ENCODE measurements at regions not wholly inside any gene's neighbourhood (a gene's known extent, or its start where the extent isn't known, plus 50 kb on each side); places are given as distances from the start of the nearest gene placed in this dataset.

DNA sequence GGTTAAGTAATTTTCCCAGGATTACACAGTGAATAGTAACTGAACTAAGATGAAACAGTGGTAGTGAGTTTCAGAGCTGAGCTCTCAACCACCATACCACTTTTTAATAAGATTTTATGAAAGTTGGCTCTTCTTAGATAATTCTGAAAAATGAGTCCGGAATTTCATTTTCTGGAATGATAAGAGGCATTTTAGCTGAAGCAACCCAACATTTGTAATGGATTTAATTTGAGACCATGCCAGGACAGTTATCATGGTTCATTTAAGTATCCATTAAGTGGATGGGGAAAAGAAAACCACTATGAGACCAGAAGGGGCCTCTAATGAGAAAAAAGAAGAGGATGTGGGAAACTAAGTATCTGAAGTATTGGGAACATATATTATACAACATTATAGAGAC, 464.7 kb upstream of the C9orf72 start:
- H3K27ac ChIP-seq = no peak overlapping the region
- TF ChIP-seq, protein P1, sequence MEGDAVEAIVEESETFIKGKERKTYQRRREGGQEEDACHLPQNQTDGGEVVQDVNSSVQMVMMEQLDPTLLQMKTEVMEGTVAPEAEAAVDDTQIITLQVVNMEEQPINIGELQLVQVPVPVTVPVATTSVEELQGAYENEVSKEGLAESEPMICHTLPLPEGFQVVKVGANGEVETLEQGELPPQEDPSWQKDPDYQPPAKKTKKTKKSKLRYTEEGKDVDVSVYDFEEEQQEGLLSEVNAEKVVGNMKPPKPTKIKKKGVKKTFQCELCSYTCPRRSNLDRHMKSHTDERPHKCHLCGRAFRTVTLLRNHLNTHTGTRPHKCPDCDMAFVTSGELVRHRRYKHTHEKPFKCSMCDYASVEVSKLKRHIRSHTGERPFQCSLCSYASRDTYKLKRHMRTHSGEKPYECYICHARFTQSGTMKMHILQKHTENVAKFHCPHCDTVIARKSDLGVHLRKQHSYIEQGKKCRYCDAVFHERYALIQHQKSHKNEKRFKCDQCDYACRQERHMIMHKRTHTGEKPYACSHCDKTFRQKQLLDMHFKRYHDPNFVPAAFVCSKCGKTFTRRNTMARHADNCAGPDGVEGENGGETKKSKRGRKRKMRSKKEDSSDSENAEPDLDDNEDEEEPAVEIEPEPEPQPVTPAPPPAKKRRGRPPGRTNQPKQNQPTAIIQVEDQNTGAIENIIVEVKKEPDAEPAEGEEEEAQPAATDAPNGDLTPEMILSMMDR (conservative IDR thresholded peaks at IDR 0.05; ENCODE audit: low read depth) = no peak
- ChIA-PET POLR2A (ENCODE audit: low non-redundant PET) (no interaction called here), CTCF (no interaction called here)
- DNase-seq (ENCODE audit: low spot score) = no peak

DNA sequence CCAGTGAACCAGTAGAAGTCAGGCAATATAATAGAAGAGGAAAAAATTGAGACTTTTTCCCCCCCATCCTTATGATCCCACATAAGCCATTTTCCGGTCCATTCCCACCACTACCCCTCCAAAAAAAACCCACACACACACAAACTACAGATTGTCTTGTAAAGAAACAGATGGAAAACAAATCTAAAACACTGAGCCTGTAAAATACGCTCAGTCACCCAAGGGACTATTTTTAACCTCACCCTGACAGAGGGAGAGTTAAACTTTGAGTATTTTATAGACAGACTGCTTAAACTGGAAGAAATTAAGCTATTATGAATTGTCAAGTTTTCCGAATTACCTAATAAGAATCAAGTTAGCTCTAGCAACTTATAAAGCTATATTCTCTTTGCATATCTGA, 471.8 kb upstream of the C9orf72 start:
- ChIA-PET POLR2A (ENCODE audit: low non-redundant PET) (no interaction called here), CTCF (no interaction called here)
- no peak overlapping the region for H3K27ac ChIP-seq
- DNase-seq (ENCODE audit: low spot score) = no peak
- TF ChIP-seq, protein P1 (conservative IDR thresholded peaks at IDR 0.05; ENCODE audit: low read depth) = no peak

DNA sequence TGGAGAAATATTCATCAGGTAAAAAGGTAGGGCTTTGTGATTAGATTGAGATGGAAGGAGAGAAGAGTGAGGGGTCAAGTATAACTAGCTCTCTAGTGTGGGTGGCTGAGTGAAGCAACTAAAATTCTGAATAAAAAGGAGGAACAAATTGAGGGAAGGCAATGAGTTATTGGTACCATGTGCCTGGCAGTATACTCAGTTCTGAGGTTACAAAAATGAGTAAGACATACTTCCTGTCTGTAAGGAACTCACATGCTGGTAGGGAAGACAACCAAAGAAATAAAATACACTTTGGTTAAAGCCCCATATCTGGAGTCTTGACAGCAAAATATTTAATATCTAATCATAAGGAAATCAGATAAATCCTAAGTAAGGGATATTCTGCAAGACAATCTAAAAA, 476.8 kb upstream of the C9orf72 start:
- no peak overlapping the region for H3K27ac ChIP-seq
- ChIA-PET CTCF (no interaction called here), POLR2A (ENCODE audit: low non-redundant PET) (no interaction called here)
- no peak for DNase-seq (ENCODE audit: low spot score)
- TF ChIP-seq, protein P1 (conservative IDR thresholded peaks at IDR 0.05; ENCODE audit: low read depth) = no peak

DNA sequence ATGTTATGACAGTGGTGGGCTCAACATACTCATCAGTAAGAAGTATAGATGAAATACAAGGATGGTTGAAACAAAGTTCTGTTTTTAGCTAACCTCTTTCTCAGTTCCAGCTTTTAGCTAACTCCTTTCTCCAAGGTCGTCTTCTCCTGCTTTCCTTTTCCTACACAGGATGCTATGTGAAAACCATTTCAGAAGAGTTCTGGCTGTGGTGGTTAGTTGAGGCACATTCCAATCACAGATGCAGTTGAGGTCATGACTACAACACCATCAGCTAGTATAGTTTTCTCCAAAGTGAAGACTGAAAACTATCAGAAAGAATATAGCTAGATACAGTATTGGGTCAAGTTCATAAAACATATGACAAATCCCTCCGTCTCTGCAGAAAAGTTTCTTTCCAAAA, 477.7 kb upstream of the C9orf72 start:
- no peak for DNase-seq (ENCODE audit: low spot score)
- TF ChIP-seq, protein P1 (conservative IDR thresholded peaks at IDR 0.05; ENCODE audit: low read depth) = no peak
- CTCF ChIA-PET = no interaction called here
- no peak overlapping the region for H3K27ac ChIP-seq
- POLR2A ChIA-PET (ENCODE audit: low non-redundant PET) = no interaction called here

DNA sequence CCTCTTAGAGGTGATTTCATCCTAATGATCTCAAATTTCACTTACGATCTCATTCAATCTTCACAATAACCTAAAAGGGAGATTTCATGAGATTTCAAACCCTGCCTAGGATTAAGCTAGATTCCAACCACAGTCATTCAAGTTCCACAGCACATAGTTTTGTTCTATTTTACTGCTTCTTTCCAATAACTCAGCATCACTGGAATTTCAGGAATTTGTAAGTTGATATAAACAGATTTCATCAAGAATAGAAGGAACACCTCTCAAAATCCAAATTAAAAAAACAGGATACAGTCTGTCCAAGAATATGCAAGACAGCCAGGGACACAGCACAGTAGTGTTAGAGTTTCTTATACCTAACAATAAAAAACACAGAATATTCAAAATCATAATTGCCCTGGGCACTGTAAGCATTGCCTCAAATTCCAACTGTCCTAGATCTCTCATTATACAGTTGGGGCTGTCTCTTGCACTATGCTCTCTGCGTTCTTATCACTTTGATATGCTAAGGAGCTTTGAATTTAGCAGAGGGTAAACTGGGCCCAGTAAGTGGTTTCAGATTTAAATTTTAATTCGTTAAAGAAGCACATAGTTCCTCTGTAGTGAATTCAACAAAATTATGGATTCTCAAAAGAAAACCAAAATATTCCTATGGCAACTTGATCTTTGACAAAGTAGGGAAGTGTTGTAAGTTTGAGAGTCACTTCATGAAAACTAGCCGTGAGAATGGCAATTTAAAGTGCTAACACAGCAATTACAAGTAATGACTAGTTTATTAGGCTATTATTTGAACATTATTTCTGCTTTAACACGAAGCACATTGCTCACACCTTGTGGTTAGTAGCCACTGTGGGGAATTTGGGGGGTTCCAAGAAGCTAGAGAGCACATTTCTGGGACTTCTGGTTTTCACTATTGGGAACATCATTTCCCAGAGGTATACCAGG, 478.6 kb upstream of the C9orf72 start:
- TF ChIP-seq, protein P1 (conservative IDR thresholded peaks at IDR 0.05; ENCODE audit: low read depth) = no peak
- DNase-seq (ENCODE audit: low spot score) = no peak
- ChIA-PET POLR2A (ENCODE audit: low non-redundant PET) (no interaction called here), CTCF (no interaction called here)
- no peak overlapping the region for H3K27ac ChIP-seq

DNA sequence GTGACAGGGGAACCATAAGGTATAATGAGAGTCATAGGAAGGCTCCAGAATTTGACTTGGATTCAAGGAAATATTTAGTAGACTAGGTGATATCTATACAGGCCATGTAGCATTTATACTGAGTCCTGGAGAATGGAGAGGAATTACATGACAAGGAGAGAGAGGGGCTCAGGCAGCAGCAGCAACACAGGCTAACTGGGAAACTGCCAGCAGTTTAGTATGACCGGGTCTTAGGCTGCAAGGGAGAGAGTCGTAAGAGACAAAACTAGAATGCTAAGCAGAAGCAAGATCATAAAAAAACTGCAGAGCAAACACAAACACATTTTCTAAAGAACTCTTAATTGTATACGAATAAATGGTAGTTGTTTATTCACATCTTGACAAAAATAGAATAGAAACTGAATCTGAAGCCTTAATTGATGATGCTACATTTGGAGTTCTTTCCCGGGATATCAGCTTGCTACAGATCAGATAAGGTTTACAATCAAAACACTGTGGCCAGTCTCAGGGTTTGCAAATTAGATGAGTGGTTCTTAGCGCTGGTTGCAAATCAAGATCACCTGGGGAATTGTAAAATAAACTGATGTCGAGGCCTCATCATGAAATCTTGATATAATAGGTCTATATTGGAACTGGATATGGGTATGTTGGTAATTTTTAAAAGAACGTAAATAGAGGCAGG, 480.0 kb upstream of the C9orf72 start:
- CTCF ChIA-PET = no interaction called here
- DNase-seq (ENCODE audit: low spot score) = no peak
- POLR2A ChIA-PET (ENCODE audit: low non-redundant PET) = no interaction called here
- no peak overlapping the region for H3K27ac ChIP-seq
- TF ChIP-seq, protein P1 (conservative IDR thresholded peaks at IDR 0.05; ENCODE audit: low read depth) = no peak

Measured in RWPE1 (cell line).